ENCODE measurements at regions not wholly inside any gene's neighbourhood (a gene's known extent, or its start where the extent isn't known, plus 50 kb on each side); places are given as distances from the start of the nearest gene placed in this dataset.

DNA sequence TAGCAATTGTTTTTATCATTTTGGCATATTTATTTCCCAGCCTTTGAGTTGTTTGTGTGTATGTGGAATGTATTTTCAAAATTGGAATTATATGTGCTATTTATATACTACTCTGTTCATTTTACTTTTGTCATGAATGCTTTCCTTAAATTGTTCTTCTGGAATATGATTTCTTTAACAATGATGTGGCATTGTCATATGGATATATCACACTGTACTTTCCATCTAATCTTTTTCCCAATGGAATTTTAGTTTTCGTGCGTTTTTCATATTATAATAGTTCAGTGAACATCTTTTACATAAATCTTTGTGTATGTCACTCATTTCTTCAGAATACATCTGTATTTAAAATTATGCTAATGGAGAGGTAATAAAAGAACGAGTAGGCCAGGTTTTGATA lies 980.1 kb upstream of the WWC1 start:
- H3K9ac ChIP-seq (ENCODE audit: low read length) = no peak overlapping the region
- H3K4me2 ChIP-seq (replicated peaks; ENCODE audit: low read depth, low read length, poor library complexity, severe bottlenecking) = no peak overlapping the region
- H3K9me3 ChIP-seq (ENCODE audit: control extremely low read depth in 1 of 3, control insufficient read depth in 2 of 3, insufficient read depth in 1 of 3, low read length in 2 of 3) = no peaks in the 10 kb centered on the region
- Mint-ChIP-seq H3K27ac (no peak overlapping the region), H3K9me3 (ENCODE audit: insufficient read depth) (no peaks in the 10 kb centered on the region), H3K4me3 (no peak overlapping the region), H3K4me1 (no peaks in the 10 kb centered on the region), H3K27me3 (no peaks in the 10 kb centered on the region)
- ATAC-seq (ENCODE audit: low read depth) (no peak), DNase-seq (no peak)
- H3K79me2 ChIP-seq (ENCODE audit: control insufficient read depth, insufficient read depth, low read length) = no peaks in the 10 kb centered on the region
- no peaks in the 10 kb centered on the region for H3K4me1 ChIP-seq (ENCODE audit: control insufficient read depth in 2 of 2, insufficient read depth in 2 of 2, low read length in 2 of 2)
- no peak overlapping the region for H3K4me3 ChIP-seq (ENCODE audit: control extremely low read depth in 1 of 5, extremely low read depth in 1 of 5, insufficient read depth in 1 of 5, low read depth in 2 of 5, low read length in 4 of 5)
- H4K20me1 ChIP-seq (ENCODE audit: control insufficient read depth, insufficient read depth, low read length, poor library complexity, severe bottlenecking) = no peaks in the 10 kb centered on the region
- TF ChIP-seq, protein P1, sequence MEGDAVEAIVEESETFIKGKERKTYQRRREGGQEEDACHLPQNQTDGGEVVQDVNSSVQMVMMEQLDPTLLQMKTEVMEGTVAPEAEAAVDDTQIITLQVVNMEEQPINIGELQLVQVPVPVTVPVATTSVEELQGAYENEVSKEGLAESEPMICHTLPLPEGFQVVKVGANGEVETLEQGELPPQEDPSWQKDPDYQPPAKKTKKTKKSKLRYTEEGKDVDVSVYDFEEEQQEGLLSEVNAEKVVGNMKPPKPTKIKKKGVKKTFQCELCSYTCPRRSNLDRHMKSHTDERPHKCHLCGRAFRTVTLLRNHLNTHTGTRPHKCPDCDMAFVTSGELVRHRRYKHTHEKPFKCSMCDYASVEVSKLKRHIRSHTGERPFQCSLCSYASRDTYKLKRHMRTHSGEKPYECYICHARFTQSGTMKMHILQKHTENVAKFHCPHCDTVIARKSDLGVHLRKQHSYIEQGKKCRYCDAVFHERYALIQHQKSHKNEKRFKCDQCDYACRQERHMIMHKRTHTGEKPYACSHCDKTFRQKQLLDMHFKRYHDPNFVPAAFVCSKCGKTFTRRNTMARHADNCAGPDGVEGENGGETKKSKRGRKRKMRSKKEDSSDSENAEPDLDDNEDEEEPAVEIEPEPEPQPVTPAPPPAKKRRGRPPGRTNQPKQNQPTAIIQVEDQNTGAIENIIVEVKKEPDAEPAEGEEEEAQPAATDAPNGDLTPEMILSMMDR (IDR thresholded peaks at IDR 0.05) = no peak
- no peak for TF ChIP-seq EZH2 (IDR thresholded peaks at IDR 0.05; ENCODE audit: borderline replicate concordance, insufficient read depth, low read depth, low read length, poor library complexity, severe bottlenecking)
- POLR2A ChIA-PET = no interaction called here
- H3K27ac ChIP-seq (ENCODE audit: low read length in 2 of 2) = no peak overlapping the region
- H3K27me3 ChIP-seq (replicated peaks in 1 of 4; ENCODE audit: control extremely low read depth in 1 of 4, control insufficient read depth in 3 of 4, insufficient read depth in 4 of 4, low read length in 3 of 4) = no peaks in the 10 kb centered on the region
- CTCF ChIA-PET = no interaction called here
- no peak overlapping the region for H2AFZ ChIP-seq (ENCODE audit: insufficient read depth, low read depth, low read length, poor library complexity, severe bottlenecking)
- WGBS (ENCODE audit: insufficient coverage) = no CpG with 5 or more reads among the region's 3 CpGs
- intact Hi-C loops (cut with micrococcal nuclease) = no loop called here
- H3K36me3 ChIP-seq (replicated peaks in 1 of 2; ENCODE audit: control extremely low read depth in 1 of 2, control insufficient read depth in 1 of 2, extremely low read depth in 1 of 2, insufficient read depth in 2 of 2, low read length in 1 of 2) = no peaks in the 10 kb centered on the region

DNA sequence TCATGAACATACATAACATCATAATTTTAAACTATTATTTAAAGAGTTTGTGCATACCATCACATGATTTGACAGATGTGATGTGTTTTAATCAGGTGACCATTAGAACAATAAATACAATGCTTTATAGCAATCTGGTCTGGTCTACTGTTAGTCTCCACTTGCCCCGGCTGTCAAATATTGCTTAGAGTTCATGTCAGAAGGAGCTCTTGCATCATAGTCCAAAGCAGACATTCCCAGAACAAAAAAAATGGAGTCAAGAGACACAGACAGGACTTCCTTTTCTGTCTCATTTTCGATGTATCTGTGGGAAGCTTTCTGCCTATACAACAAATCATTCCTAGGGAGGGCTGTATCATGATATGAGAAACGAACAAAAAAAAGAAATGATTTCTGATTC lies 979.2 kb upstream of the WWC1 start:
- no CpG with 5 or more reads among the region's 3 CpGs for WGBS (ENCODE audit: insufficient coverage)
- no peaks in the 10 kb centered on the region for H3K27me3 Mint-ChIP-seq
- H3K9me3 ChIP-seq (ENCODE audit: control extremely low read depth in 1 of 3, control insufficient read depth in 2 of 3, insufficient read depth in 1 of 3, low read length in 2 of 3) = no peaks in the 10 kb centered on the region
- H3K27ac Mint-ChIP-seq = no peak overlapping the region
- H3K27ac ChIP-seq (ENCODE audit: low read length in 2 of 2) = no peak overlapping the region
- H3K79me2 ChIP-seq (ENCODE audit: control insufficient read depth, insufficient read depth, low read length) = no peaks in the 10 kb centered on the region
- no peak for DNase-seq
- no peaks in the 10 kb centered on the region for H3K4me1 Mint-ChIP-seq
- intact Hi-C loops (cut with micrococcal nuclease) = no loop called here
- H3K4me3 ChIP-seq (ENCODE audit: control extremely low read depth in 1 of 5, extremely low read depth in 1 of 5, insufficient read depth in 1 of 5, low read depth in 2 of 5, low read length in 4 of 5) = no peak overlapping the region
- H3K9ac ChIP-seq (ENCODE audit: low read length) = no peak overlapping the region
- H4K20me1 ChIP-seq (ENCODE audit: control insufficient read depth, insufficient read depth, low read length, poor library complexity, severe bottlenecking) = no peaks in the 10 kb centered on the region
- no peak for ATAC-seq (ENCODE audit: low read depth)
- no peak overlapping the region for H3K4me3 Mint-ChIP-seq
- no peaks in the 10 kb centered on the region for H3K36me3 ChIP-seq (replicated peaks in 1 of 2; ENCODE audit: control extremely low read depth in 1 of 2, control insufficient read depth in 1 of 2, extremely low read depth in 1 of 2, insufficient read depth in 2 of 2, low read length in 1 of 2)
- no peak for TF ChIP-seq EZH2 (IDR thresholded peaks at IDR 0.05; ENCODE audit: borderline replicate concordance, insufficient read depth, low read depth, low read length, poor library complexity, severe bottlenecking)
- ChIA-PET POLR2A (no interaction called here), CTCF (no interaction called here)
- no peaks in the 10 kb centered on the region for H3K4me1 ChIP-seq (ENCODE audit: control insufficient read depth in 2 of 2, insufficient read depth in 2 of 2, low read length in 2 of 2)
- H3K27me3 ChIP-seq (replicated peaks in 1 of 4; ENCODE audit: control extremely low read depth in 1 of 4, control insufficient read depth in 3 of 4, insufficient read depth in 4 of 4, low read length in 3 of 4) = no peaks in the 10 kb centered on the region
- no peak overlapping the region for H2AFZ ChIP-seq (ENCODE audit: insufficient read depth, low read depth, low read length, poor library complexity, severe bottlenecking)
- H3K4me2 ChIP-seq (replicated peaks; ENCODE audit: low read depth, low read length, poor library complexity, severe bottlenecking) = no peak overlapping the region
- H3K9me3 Mint-ChIP-seq (ENCODE audit: insufficient read depth) = peaks cover 2% of the 10 kb centered on the region
